ENCODE measurements at regions not wholly inside any gene's neighbourhood (a gene's known extent, or its start where the extent isn't known, plus 50 kb on each side); places are given as distances from the start of the nearest gene placed in this dataset.
"Not testable (repeated sequence)": the region's sequence is repeated elsewhere in the genome, so short reads cannot be mapped to it uniquely, and the experiment has no call there.

GRCh38 chr15:77890911-77891801, 186.4 kb downstream of the TBC1D2B start:
- not testable (repeated sequence) for H3K4me1 Mint-ChIP-seq; H3K9me3 Mint-ChIP-seq; H3K4me3 Mint-ChIP-seq; H3K36me3 Mint-ChIP-seq (ENCODE audit: insufficient read depth); H3K27ac Mint-ChIP-seq (ENCODE audit: low read depth); DNase-seq (ENCODE audit: low spot score in 2 of 2)
- H3K27me3 Mint-ChIP-seq: peaks cover 11% of the 10 kb centered on the region
- ATAC-seq (replicated peaks; ENCODE audit: extremely low read depth, poor library complexity, severe bottlenecking): peak; percentile 75

GRCh38 chr15:77889828-77890725, 187.4 kb downstream of the TBC1D2B start:
- not testable (repeated sequence) for H3K4me3 Mint-ChIP-seq

GRCh38 chr15:77889009-77889806, 188.3 kb downstream of the TBC1D2B start:
- H3K36me3 Mint-ChIP-seq (ENCODE audit: insufficient read depth): no peaks in the 10 kb centered on the region
- DNase-seq (ENCODE audit: low spot score in 2 of 2): no peak
- peak overlapping the region; percentile 12 for H3K27ac Mint-ChIP-seq (ENCODE audit: low read depth)
- H3K27me3 Mint-ChIP-seq: no peaks in the 10 kb centered on the region
- no peaks in the 10 kb centered on the region for H3K4me1 Mint-ChIP-seq
- no peak for ATAC-seq (replicated peaks; ENCODE audit: extremely low read depth, poor library complexity, severe bottlenecking)
- no peak overlapping the region for H3K4me3 Mint-ChIP-seq
- H3K9me3 Mint-ChIP-seq: no peaks in the 10 kb centered on the region

More at GRCh38 chr15:77889828-77890725, 187.4 kb downstream of the TBC1D2B start:
- H3K27me3 Mint-ChIP-seq; ATAC-seq (replicated peaks; ENCODE audit: extremely low read depth, poor library complexity, severe bottlenecking); H3K9me3 Mint-ChIP-seq; H3K4me1 Mint-ChIP-seq; DNase-seq (ENCODE audit: low spot score in 2 of 2); H3K36me3 Mint-ChIP-seq (ENCODE audit: insufficient read depth): not testable (repeated sequence)
- peak overlapping the region; percentile 12 for H3K27ac Mint-ChIP-seq (ENCODE audit: low read depth)

DNA sequence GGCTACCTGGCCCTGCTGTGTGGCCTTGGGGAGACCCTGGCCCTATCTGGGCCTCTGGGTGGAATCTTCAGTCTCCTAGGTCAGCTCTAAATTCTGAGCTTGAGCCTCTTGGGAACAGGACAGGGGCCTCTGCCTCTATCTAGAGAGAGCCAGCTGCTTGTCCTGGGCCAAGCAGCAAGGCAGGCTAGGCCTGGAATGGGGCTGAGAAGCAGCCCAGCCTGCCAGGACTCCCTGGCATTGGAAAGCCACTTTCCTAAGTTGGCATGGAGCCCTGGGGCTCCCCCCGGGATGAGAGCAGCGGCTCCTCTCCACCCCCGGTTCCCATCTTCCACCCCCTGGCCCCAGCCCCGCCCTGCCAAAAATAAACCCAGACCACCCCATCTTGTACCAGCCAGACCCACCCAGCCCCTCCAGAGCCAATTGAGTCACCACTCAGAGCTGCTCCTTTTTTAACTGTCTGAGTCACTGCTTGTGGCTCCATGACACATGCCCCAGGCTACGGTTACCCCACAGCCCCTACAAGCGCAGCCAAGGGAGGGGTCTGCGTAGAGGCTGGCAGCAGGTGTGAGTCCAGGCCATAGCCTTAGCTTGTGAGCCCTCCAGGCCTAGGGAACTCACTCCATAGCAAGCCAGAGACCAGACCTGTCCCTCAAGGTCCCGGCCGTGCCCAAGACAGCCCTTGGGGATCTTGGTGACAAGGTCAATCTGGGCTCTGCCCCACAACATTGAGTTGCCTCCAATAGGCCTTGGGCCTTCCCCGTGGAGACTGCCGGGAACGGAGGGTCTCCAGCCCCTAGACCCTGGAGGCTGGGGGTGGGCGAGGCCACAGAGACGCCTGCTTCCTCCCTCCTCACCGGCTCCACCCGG, 189.7 kb downstream of the TBC1D2B start:
- H3K9me3 Mint-ChIP-seq; H3K4me3 Mint-ChIP-seq; H3K27ac Mint-ChIP-seq (ENCODE audit: low read depth); H3K36me3 Mint-ChIP-seq (ENCODE audit: insufficient read depth); H3K27me3 Mint-ChIP-seq; DNase-seq (ENCODE audit: low spot score in 2 of 2); H3K4me1 Mint-ChIP-seq; ATAC-seq (replicated peaks; ENCODE audit: extremely low read depth, poor library complexity, severe bottlenecking): not testable (repeated sequence)

- no peaks in the 10 kb centered on the region for H3K4me1 Mint-ChIP-seq
- H3K4me3 Mint-ChIP-seq: no peak overlapping the region
- H3K27me3 Mint-ChIP-seq: no peaks in the 10 kb centered on the region
- H3K27ac Mint-ChIP-seq (ENCODE audit: low read depth): no peak overlapping the region
- no peaks in the 10 kb centered on the region for H3K36me3 Mint-ChIP-seq (ENCODE audit: insufficient read depth)
- DNase-seq (ENCODE audit: low spot score in 2 of 2) (no peak), ATAC-seq (replicated peaks; ENCODE audit: extremely low read depth, poor library complexity, severe bottlenecking) (no peak)
- H3K9me3 Mint-ChIP-seq: no peaks in the 10 kb centered on the region
These were observed 190.6 kb downstream of the TBC1D2B start for GRCh38 chr15:77886805-77887448.

DNA sequence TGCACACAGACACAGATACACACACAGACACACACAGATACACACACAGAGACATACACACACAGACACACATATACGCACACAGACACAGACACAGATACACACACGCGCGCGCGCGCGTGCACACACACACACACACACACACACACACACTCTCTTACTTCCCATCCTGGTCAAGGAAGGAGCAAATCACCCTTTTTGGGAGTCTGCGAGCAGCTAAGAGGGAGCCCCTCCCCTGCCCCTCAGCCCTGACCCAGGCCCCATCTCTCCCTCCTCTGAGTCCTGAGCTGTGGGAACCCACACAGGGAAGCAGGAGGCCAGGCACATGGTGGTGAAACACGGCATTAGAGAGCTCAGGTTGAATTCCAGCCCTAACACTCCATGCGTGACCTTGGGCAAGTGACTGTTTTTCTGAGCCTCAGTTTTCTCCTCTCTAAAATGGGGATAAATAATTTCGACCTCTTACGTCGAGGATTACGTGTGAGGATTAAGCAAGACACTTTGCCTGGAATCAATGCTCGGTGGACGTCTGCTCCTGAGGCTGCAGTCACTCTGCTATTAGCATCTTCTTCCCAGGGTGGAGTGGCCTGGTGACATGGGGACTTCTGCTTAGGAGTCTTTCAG, 191.5 kb downstream of the TBC1D2B start:
- ATAC-seq (replicated peaks; ENCODE audit: extremely low read depth, poor library complexity, severe bottlenecking); H3K27ac Mint-ChIP-seq (ENCODE audit: low read depth); DNase-seq (ENCODE audit: low spot score in 2 of 2); H3K27me3 Mint-ChIP-seq; H3K36me3 Mint-ChIP-seq (ENCODE audit: insufficient read depth); H3K4me1 Mint-ChIP-seq; H3K9me3 Mint-ChIP-seq; H3K4me3 Mint-ChIP-seq: not testable (repeated sequence)

DNA sequence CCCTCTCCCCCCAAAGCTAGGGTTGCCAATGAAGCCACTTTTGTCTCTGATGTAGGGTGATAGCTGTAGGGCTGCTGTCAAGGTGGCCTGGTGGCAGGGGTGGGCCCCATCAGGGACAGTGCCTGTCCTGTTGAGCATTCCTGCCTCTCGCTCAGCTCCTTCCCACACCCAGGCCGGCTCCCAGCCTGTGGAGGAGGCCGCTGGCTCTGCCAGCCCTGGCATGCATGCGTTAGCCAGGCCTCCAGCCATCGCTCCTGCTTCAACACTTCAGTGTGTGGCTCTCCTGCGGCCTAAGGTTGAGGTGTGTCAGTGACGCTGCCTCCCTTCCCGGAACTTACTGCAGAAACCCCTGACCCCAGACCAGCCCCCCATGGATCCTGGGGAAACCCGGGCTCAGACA, 194.5 kb downstream of the TBC1D2B start:
- H3K4me1 Mint-ChIP-seq; ATAC-seq (replicated peaks; ENCODE audit: extremely low read depth, poor library complexity, severe bottlenecking); H3K36me3 Mint-ChIP-seq (ENCODE audit: insufficient read depth); H3K9me3 Mint-ChIP-seq; H3K27me3 Mint-ChIP-seq; DNase-seq (ENCODE audit: low spot score in 2 of 2); H3K4me3 Mint-ChIP-seq; H3K27ac Mint-ChIP-seq (ENCODE audit: low read depth): not testable (repeated sequence)

- DNase-seq (ENCODE audit: low spot score in 2 of 2) (no peak), ATAC-seq (replicated peaks; ENCODE audit: extremely low read depth, poor library complexity, severe bottlenecking) (no peak)
- no peak overlapping the region for H3K4me3 Mint-ChIP-seq
- no peaks in the 10 kb centered on the region for H3K9me3 Mint-ChIP-seq
- no peak overlapping the region for H3K27ac Mint-ChIP-seq (ENCODE audit: low read depth)
- H3K36me3 Mint-ChIP-seq (ENCODE audit: insufficient read depth): no peaks in the 10 kb centered on the region
- no peaks in the 10 kb centered on the region for H3K4me1 Mint-ChIP-seq
- no peaks in the 10 kb centered on the region for H3K27me3 Mint-ChIP-seq
These were observed 195.6 kb downstream of the TBC1D2B start for GRCh38 chr15:77881950-77882349.

DNA sequence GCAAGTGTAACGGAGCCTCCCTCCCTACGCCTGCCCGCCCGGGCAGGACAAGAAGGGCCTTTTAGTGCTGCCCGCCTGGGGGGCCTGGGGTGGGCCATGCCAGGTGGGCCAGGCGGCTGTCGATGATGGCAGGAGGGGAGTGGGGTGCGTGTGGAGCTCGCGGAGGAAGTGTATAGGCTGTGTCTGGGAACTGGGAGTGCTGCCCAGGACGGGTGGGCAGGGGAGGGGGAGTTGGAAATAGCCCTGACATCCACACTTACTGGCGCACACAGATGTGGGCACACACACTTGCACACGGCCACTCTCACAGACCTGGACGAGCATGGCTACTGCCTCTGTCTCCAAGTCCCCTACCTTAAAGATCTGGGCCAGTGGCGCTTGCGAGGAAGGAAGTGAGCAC, 196.0 kb downstream of the TBC1D2B start:
- not testable (repeated sequence) for H3K9me3 Mint-ChIP-seq; H3K36me3 Mint-ChIP-seq (ENCODE audit: insufficient read depth); DNase-seq (ENCODE audit: low spot score in 2 of 2); ATAC-seq (replicated peaks; ENCODE audit: extremely low read depth, poor library complexity, severe bottlenecking); H3K27ac Mint-ChIP-seq (ENCODE audit: low read depth); H3K4me1 Mint-ChIP-seq; H3K4me3 Mint-ChIP-seq; H3K27me3 Mint-ChIP-seq

DNA sequence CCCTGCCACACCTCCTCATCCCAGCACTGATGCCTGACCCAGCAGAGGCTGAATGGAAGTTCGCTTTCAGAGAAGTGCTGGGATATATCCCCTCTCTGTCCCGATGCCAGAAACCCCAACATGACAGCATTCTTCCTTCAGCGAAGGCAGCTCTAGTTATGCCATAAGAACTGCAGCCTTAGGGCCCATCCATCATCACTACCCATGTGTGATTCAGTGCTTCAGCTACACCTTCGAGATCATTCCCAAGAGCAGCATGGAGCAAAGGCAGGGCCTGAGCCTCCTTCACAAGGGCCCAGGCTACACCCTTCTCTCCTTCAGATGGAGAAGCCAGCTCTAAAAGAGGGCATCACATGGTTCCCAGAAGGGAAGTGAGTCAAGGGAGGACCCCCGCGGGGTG, 198.0 kb downstream of the TBC1D2B start:
- H3K9me3 Mint-ChIP-seq; H3K4me3 Mint-ChIP-seq; H3K27ac Mint-ChIP-seq (ENCODE audit: low read depth); H3K4me1 Mint-ChIP-seq; H3K27me3 Mint-ChIP-seq; DNase-seq (ENCODE audit: low spot score in 2 of 2); H3K36me3 Mint-ChIP-seq (ENCODE audit: insufficient read depth); ATAC-seq (replicated peaks; ENCODE audit: extremely low read depth, poor library complexity, severe bottlenecking): not testable (repeated sequence)
